RCC 7860 (cell line): ENCODE measurements at regions not wholly inside any gene's neighbourhood (a gene's known extent, or its start where the extent isn't known, plus 50 kb on each side); places are given as distances from the start of the nearest gene placed in this dataset.
A peak's percentile ranks its signal among the peaks of the same experiment; 100 is the strongest.

ENCODE experiments used
- DNase-seq: peaks from one replicate; pipeline ENCODE4 v3.0.0-alpha.2; 2015; ENCODE audit warnings: low spot score
- FAIRE-seq: peaks from 2 replicates; lab custom pipeline; 2012; peaks lifted over from hg19 to GRCh38; lab: Jason Lieb, UNC

- no peak for DNase-seq
Observed at GRCh38 chr3:176969066-176969465, 228.2 kb downstream of the TBL1XR1 start.

DNA sequence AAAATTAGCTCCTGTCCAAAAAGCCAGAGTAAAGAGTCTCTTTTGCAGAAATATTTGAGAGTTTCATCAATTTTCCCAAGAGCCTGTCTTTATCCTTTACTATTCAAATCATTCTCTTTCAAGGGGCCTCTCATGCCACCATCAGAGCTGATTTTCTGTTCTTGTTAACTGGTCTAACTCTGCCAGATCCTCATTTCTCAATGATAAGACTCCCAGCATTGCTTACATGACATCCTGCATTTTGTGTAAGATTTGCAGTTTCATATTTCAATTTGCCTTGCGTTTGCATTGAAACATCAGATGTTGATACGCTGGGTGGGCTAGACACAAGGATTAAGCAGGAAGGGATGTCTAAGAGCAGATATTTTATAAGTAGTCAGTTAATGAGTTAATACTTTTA, 228.7 kb downstream of the TBL1XR1 start:
- no peak for DNase-seq
- no peak for FAIRE-seq

More at GRCh38 chr3:176969066-176969465, 228.2 kb downstream of the TBL1XR1 start:
- FAIRE-seq = no peak

DNA sequence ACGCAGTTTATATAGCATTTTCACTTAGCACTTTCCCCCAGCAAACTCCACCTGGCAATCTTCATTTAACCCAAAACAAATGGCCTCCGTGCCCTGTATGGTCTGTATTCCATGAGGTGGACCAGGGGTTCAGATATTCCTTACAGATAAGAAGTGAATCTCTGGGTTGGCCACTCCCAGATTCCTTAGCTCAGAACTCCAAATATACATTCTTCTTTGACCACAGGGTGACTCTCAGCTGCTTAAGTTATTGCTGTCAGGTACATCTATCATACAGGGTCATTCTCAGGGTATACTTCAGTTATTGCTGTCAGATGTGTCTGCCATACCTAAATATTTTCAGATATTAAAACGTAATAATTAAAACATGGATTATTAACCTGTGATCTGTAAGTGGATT, 229.8 kb downstream of the TBL1XR1 start:
- DNase-seq = no peak
- no peak for FAIRE-seq

GRCh38 chr3:176964661-176965060, 232.6 kb downstream of the TBL1XR1 start:
- FAIRE-seq = no peak
- no peak for DNase-seq

DNA sequence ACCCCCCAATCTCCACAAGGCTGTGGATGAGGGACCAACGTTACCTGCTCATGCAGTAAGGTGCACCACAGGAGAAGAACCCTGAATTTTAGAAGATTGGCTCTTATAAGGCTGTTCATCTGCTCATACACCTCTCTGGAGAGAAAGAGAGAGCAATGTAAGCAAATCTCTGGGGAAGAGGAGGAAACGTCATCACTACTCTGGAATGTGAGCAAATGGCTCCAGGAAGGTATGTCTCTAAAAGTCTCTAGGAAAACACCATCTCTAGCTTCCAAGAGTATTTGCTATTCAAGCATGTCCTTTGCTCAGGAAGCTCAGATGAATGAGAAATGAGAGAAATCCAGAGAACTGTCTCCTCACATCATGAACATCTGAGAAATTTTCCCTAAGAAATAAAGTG, 235.4 kb downstream of the TBL1XR1 start:
- FAIRE-seq (no peak), DNase-seq (peak; percentile 15)

- no peak for DNase-seq
- no peak for FAIRE-seq
Observed at GRCh38 chr3:176959867-176960266, 237.4 kb downstream of the TBL1XR1 start.

- FAIRE-seq (no peak), DNase-seq (no peak)
Observed at GRCh38 chr3:176958560-176958959, 238.7 kb downstream of the TBL1XR1 start.

GRCh38 chr3:176954517-176954916, 242.8 kb downstream of the TBL1XR1 start:
- FAIRE-seq (no peak), DNase-seq (no peak)

- FAIRE-seq (no peak), DNase-seq (no peak)
Observed at GRCh38 chr3:176953106-176954060, 243.9 kb downstream of the TBL1XR1 start.

DNA sequence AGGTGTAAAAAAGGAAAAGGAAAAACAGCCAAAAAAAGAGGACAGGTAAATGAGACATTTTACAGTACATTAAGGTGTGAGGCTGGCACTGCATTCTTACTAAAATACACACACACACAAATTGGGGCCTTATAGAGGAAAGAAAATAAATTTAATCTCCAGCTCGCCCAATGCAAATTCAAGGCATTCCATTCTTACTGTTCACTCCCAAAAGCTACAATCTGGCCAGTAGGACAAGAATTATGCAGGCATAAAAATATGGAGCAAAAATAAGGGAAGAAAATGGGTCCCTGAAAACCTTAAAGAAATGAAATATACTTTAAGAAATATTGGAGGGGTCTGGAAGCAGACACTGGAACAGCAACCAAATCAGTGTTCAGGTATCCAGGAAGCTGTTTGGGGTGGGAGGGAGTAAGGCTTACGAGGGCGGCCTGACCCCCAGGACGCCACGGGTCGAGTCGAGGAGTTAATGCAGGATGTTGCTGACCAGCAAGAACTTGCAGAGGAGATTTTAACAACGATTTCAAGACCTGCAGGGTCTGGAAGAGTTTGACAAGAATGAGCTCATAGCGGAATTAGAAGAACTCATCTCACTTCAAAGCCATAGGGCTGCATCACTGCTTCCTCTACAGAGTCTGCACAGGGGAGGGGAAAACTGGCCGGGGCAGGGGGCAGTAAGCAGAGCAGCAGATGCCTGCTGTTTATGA, 245.5 kb downstream of the TBL1XR1 start:
- FAIRE-seq (no peak), DNase-seq (no peak)

GRCh38 chr3:176951144-176951543, 246.1 kb downstream of the TBL1XR1 start:
- FAIRE-seq (no peak), DNase-seq (peak; percentile 31)

- peak; percentile 85 for FAIRE-seq
Observed at GRCh38 chr3:176950743-176951142, 246.5 kb downstream of the TBL1XR1 start.

DNA sequence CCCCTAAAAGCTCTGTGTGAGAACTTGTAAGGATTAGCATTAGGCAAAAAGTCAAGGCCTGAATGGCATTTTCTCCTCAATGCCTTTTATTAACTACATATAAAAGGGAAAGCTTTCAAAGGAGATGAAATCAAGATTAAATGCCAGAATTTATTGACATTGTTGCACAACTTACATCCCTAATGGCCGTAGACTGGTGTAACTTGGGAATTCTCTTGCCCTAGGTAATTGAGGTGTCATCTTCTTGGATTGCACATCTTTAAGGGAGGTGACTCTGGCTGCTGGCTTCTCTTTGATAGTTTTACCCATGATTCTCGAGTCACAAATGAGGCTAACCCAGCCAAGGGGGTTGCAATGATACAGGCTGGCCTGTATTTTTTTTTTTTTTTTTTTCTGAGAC, 249.1 kb downstream of the TBL1XR1 start:
- FAIRE-seq (no peak), DNase-seq (no peak)

More at GRCh38 chr3:176950743-176951142, 246.5 kb downstream of the TBL1XR1 start:
- DNase-seq = peak; percentile 74

DNA sequence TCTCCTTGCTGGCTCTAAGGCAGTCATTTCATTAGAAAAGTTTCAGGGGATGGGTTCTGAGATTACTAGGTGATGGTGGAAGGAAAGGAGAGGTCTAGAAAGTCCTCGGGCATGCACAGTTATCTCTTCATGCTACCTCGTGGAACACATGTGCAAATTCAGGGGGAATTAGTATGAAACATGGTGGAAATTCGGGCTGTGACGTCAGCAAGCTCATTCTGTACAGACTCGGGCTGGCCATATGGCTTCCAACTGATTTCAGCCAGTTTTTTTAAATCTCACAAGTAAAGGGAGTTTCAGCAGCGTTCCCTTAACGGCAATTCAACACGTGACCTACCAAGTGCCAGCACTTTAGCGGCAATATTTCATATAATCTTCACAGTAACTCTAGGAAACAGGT, 251.1 kb downstream of the TBL1XR1 start:
- DNase-seq (no peak), FAIRE-seq (no peak)

DNA sequence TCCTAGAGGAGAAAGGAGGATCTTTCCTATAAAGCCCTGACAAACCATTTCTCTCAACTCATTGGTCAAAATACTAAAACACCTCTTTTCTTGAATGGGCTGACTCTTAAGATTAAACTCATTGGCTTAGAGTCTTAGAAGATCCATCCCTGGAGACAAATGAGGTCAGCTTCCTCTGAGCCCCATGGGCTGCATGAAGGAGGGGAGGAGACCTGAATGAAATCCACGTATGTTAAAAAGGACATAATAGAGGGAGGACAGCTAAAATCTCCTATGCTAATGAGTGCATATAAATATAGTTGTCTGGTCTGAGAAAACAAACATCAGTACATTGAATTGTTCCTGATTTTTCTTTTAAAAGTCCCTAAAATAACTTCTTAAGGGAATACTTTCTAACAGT, 255.0 kb downstream of the TBL1XR1 start:
- no peak for FAIRE-seq

DNA sequence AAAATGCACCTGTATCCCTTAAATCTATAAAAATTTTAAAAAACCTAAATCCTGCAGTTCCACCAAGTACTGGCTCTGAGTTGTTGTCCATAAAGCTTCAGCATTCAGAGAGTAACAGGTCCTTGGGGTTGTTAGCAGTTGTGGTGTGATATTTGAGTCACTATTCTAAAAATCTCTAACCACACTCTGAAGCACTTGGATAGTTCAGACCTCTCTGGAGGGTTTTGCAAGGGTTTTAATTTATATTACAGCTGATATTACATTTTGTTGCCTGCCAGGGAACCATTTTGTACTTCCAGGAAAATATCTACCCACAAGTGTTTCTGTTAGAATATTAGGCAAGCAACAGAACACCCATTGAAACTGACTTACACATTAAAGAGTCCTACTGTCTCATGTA, 255.6 kb downstream of the TBL1XR1 start:
- FAIRE-seq (no peak), DNase-seq (no peak)

More for the DNA sequence above, 255.0 kb downstream of the TBL1XR1 start:
- DNase-seq = no peak

DNA sequence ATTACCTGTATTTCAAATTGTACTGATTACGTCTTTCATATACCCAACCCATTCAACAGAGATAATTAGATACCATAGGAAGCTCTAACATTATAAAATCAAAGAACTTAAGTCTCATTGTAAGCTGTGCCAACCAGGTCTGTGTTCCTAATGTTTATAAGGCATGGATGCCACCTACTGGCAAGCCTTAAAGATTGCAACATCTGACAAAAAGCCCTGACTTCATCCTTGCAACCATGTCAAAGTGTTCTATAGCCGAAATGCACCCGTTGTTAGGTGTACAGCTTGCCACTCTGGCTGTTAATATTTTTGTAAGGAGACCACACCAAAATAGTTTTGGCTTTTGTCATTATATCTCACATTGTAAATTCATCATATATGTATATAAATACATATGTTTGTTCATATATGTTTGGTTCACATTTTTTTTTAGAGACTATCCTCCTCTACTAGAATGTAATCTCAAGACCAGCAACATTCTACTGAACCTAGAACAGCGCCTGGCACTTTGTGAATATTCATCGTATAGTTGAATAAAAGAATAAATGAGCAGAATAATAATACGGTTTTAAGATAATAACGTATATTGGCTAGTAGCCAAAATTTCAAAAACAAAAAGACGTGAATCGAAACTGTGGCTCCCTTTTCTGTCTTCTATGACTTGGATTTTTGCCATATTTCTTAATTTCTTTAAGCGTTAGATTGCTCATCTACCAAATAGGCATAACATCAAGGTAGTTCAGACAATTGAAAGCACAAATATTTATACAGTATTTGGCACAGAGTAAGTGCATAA, 258.1 kb downstream of the TBL1XR1 start:
- DNase-seq (peak; percentile 59), FAIRE-seq (peak; percentile 81)

DNA sequence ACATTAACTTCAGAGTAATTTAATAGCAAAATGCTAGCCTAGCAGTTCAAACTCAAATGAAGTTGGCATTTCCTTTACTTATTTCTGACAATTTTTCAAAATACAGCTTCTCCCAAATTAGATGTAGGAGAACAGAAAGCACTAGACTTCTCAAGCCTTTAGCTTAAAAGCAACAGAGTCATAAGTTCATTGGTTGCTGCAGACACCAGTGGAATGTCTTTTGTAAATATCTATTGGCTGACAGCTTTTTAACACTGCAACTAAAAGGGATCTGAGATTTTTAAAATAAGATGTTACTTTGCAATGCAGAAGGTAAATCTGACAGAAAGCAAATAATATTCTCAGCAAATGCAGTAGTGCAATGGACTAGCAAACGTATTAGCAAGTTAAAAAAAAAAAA, 259.3 kb downstream of the TBL1XR1 start:
- FAIRE-seq (no peak), DNase-seq (no peak)

GRCh38 chr3:176937541-176937940, 259.7 kb downstream of the TBL1XR1 start:
- DNase-seq (no peak), FAIRE-seq (no peak)

- DNase-seq = no peak
- FAIRE-seq = no peak
Observed at GRCh38 chr3:176935194-176935888, 261.9 kb downstream of the TBL1XR1 start.
